ENCODE measurements at regions not wholly inside any gene's neighbourhood (a gene's known extent, or its start where the extent isn't known, plus 50 kb on each side); places are given as distances from the start of the nearest gene placed in this dataset.

DNA sequence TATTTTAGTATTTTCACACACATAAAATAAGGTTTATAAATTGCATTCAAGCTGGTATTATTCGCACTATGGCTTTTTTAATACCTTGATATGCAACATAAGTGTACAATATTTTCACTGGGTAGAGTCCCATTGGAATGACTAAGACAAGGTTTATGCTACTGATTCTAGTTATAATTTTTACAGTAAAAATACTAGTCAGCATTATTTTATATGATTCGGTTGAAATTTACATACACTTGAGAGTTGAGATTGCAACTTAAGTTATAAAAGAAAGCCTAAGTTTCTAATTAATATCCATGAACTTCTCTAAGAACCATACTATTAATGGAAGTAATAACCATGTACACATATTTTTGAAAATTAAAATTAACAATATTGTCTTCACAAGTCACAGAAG, 723.9 kb upstream of the NR2F2 start:
- no peaks in the 10 kb centered on the region for H3K36me3 ChIP-seq (replicated peaks; ENCODE audit: control insufficient read depth, insufficient read depth, low read length)
- H3K4me3 ChIP-seq (ENCODE audit: insufficient read depth, low read depth, low read length): no peak overlapping the region
- DNase-seq: no peak
- H3K27me3 ChIP-seq (ENCODE audit: control insufficient read depth, insufficient read depth, low read length): no peaks in the 10 kb centered on the region

DNA sequence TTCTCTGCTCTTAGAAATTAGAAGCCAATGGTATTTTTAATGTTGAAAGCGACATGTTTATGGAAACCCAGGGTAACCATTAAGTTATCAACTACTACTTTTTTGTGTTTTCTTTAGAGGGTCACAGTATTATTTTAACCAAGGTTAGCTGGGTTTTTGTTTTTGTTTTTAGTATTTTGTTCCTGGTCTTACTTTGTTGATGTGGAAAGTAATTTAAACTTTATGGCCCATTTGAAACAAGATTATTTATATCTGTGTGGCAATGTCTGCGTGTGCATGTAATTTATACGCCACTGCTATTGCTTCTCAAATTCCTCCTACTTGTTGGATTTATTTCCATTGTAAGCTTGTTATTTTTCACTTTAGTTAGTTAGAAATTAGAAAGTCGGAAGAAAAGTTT, 722.1 kb upstream of the NR2F2 start:
- DNase-seq: no peak
- Histone ChIP-seq H3K36me3 (replicated peaks; ENCODE audit: control insufficient read depth, insufficient read depth, low read length) (no peaks in the 10 kb centered on the region), H3K4me3 (ENCODE audit: insufficient read depth, low read depth, low read length) (no peak overlapping the region), H3K27me3 (ENCODE audit: control insufficient read depth, insufficient read depth, low read length) (no peaks in the 10 kb centered on the region)

DNA sequence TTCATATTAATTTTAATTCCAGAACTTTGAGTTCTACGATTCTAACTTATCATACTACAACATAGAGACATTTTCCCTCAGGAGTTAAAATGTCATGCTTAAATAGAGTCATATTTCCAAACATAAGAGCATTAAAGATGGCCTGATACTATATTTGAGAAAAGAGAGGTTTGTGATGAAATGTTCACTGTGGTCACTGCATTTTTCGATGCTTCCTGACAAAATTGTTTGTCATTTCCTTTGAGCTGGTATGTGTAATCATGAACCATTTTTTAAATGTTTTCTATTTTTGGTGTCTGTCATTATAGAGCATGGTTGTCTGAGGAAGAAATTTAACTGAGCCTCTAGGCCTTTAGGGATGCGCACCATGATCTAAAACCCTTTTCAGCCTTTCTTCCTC, 721.4 kb upstream of the NR2F2 start:
- Histone ChIP-seq H3K27me3 (ENCODE audit: control insufficient read depth, insufficient read depth, low read length) (no peaks in the 10 kb centered on the region), H3K36me3 (replicated peaks; ENCODE audit: control insufficient read depth, insufficient read depth, low read length) (no peaks in the 10 kb centered on the region), H3K4me3 (ENCODE audit: insufficient read depth, low read depth, low read length) (no peak overlapping the region)
- DNase-seq: no peak

DNA sequence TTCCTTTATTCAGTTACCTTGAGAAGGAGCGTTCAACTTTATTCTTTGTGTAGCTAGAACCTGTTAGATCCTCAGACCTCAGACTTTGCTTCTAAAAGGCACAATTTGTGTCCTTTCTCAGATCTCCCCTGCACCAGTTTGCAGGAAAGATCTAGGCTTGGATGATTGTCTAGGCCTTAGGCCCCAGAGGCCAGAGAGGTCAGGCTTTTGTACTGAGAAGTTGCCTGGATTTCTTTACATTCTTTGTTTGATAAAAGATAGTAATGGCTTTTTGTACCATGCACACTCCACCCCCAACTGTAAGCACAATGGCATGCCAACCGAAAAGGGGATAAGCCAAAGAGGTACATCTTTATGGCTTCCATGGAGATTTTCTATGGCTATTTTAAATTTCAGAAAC, 719.6 kb upstream of the NR2F2 start:
- no peak overlapping the region for H3K4me3 ChIP-seq (ENCODE audit: insufficient read depth, low read depth, low read length)
- H3K36me3 ChIP-seq (replicated peaks; ENCODE audit: control insufficient read depth, insufficient read depth, low read length): no peaks in the 10 kb centered on the region
- no peak for DNase-seq
- H3K27me3 ChIP-seq (ENCODE audit: control insufficient read depth, insufficient read depth, low read length): no peaks in the 10 kb centered on the region

DNA sequence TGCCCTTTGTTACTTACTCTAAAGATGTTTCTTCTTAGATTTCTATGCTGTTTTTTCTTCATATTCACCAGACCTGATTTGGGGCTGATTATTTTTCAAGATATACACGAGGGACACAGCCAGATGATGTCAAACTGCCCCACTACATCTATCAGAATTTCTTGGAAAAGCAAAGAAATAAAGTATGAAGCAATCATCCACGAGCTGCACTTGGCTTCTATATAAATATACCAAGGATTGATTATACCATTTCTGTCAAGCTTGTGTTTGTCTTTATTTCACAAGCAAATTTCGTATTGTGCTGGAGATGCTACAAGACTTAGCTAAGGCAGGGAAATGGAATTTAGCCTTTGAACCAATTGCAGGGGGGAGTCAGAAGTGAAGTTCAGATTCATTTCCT, 715.1 kb upstream of the NR2F2 start:
- no peak for DNase-seq
- Histone ChIP-seq H3K27me3 (ENCODE audit: control insufficient read depth, insufficient read depth, low read length) (no peaks in the 10 kb centered on the region), H3K36me3 (replicated peaks; ENCODE audit: control insufficient read depth, insufficient read depth, low read length) (no peaks in the 10 kb centered on the region), H3K4me3 (ENCODE audit: insufficient read depth, low read depth, low read length) (no peak overlapping the region)

DNA sequence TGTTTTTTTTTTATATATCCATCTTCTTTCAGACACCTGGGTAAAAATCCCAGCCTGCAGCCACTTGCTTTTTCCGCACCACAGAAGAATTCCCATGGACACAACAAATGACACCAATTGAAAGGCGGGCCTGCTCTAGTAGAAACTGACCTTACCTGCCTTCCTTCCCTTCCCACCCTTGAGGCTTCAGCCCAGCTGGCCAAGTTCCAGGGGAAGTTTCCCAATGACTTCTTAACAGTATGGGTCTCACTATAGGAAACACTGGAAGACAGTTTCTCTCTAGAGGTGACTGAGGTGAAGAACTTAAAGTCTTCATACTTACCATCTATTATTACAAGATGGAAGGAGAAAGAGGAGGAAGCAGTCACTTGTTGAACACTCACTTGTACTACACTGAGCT, 714.2 kb upstream of the NR2F2 start:
- no peaks in the 10 kb centered on the region for H3K27me3 ChIP-seq (ENCODE audit: control insufficient read depth, insufficient read depth, low read length)
- no peaks in the 10 kb centered on the region for H3K36me3 ChIP-seq (replicated peaks; ENCODE audit: control insufficient read depth, insufficient read depth, low read length)
- no peak for DNase-seq
- no peak overlapping the region for H3K4me3 ChIP-seq (ENCODE audit: insufficient read depth, low read depth, low read length)

DNA sequence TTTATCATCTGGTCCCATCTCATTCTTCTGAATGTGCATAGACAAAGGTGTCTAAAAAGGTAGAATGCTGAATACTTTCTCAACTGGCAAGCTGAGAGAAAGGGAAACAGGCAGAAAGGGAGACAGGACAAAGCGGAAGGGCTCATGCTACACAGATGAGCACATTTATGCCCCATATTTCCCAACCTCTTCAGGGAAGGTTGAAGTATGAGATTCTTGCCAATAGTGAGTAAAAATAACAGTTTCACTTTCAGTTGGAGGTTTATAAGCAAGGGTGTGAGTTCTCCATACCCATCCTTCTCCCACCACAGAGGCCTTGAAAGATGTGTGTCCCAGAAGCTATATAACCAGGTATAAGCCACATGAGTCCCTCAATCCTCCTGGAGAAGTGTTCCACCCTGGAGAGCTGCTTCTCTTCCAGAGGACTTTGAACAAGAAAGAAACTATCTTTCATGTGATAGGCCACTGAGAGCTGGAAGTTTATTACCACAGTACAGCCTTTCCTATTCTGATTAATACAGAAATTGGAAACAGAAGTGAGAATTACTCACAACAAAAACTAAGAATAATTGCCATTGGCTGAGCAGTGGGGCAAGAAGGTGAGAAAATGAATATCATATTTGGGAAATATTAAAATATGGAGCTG, 709.4 kb upstream of the NR2F2 start:
- DNase-seq: no peak
- Histone ChIP-seq H3K36me3 (replicated peaks; ENCODE audit: control insufficient read depth, insufficient read depth, low read length) (no peaks in the 10 kb centered on the region), H3K27me3 (ENCODE audit: control insufficient read depth, insufficient read depth, low read length) (no peaks in the 10 kb centered on the region), H3K4me3 (ENCODE audit: insufficient read depth, low read depth, low read length) (no peak overlapping the region)

DNA sequence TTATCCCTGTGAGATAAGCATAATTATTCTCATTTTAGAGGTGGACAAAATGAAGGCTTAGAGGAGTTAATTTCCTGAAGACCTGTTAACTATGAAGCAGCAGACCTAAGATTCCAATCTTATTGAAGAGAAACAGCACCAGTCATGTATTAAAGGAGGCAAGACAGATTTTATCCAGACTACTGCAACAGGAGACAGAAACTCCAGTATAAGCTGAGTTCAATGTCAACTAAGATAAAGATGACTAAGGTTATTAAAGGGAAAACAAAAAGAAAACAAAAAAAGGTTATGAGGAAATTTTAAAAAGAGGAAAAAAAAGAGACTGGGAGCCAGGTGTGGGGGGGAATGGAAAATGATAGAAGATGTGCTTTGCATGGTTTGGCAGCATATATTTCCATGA, 707.7 kb upstream of the NR2F2 start:
- no peaks in the 10 kb centered on the region for H3K27me3 ChIP-seq (ENCODE audit: control insufficient read depth, insufficient read depth, low read length)
- H3K36me3 ChIP-seq (replicated peaks; ENCODE audit: control insufficient read depth, insufficient read depth, low read length): no peaks in the 10 kb centered on the region
- no peak for DNase-seq
- H3K4me3 ChIP-seq (ENCODE audit: insufficient read depth, low read depth, low read length): no peak overlapping the region

DNA sequence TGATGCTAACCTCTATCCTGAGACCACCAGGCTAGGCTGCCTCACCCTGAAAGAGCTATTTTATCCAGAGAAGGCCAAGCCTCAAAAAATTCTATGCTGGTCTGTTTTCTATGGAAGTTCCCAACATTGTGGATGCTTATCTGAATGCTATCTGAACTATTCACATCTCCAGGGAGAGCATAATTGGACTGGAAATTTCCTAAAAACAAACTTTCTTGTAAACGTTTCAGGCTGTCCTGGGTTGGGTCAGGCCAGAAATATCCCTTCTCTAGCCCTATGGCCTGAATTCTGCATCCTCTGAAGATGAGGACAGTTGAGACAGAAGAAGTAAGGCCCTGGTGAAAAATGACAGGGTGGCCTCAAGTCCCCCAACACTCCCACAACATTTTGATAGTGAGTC, 706.4 kb upstream of the NR2F2 start:
- DNase-seq: no peak
- H3K27me3 ChIP-seq (ENCODE audit: control insufficient read depth, insufficient read depth, low read length): no peaks in the 10 kb centered on the region
- H3K4me3 ChIP-seq (ENCODE audit: insufficient read depth, low read depth, low read length): no peak overlapping the region
- no peaks in the 10 kb centered on the region for H3K36me3 ChIP-seq (replicated peaks; ENCODE audit: control insufficient read depth, insufficient read depth, low read length)

DNA sequence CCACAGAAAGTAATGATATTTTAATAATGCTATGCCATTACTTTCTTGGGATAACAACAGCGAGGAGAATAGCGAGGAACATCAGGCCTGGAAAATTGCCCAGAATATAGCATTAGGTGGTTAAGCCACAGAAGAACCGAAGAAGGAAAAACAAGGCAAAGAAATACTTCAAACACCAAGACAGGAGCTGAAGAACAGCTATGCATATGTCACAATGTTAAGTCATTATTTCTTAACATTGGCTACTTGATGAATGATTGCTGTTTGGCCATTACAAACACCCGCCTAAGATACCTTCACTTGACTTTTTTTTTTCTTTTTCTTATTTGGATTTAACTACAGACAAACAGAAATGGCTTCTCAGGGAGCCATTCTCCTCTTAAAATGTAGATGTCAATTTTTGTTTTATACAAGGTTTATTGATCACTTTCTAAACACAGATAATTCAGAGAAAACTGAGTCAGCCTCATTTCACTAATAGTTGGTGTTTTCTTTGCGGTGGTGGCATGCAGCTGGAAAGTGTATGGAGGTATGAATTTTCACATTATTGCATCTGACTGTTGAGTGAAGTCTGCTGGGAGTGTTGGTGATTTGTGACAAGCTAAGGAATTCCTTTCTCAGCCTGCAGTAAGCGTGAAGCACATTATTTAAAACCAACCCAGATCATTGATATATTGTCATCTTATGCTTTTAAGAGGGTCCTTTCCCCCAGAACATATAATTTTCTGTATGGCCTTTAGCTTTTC, 705.7 kb upstream of the NR2F2 start:
- Histone ChIP-seq H3K4me3 (ENCODE audit: insufficient read depth, low read depth, low read length) (no peak overlapping the region), H3K27me3 (ENCODE audit: control insufficient read depth, insufficient read depth, low read length) (no peaks in the 10 kb centered on the region), H3K36me3 (replicated peaks; ENCODE audit: control insufficient read depth, insufficient read depth, low read length) (no peaks in the 10 kb centered on the region)
- no peak for DNase-seq

DNA sequence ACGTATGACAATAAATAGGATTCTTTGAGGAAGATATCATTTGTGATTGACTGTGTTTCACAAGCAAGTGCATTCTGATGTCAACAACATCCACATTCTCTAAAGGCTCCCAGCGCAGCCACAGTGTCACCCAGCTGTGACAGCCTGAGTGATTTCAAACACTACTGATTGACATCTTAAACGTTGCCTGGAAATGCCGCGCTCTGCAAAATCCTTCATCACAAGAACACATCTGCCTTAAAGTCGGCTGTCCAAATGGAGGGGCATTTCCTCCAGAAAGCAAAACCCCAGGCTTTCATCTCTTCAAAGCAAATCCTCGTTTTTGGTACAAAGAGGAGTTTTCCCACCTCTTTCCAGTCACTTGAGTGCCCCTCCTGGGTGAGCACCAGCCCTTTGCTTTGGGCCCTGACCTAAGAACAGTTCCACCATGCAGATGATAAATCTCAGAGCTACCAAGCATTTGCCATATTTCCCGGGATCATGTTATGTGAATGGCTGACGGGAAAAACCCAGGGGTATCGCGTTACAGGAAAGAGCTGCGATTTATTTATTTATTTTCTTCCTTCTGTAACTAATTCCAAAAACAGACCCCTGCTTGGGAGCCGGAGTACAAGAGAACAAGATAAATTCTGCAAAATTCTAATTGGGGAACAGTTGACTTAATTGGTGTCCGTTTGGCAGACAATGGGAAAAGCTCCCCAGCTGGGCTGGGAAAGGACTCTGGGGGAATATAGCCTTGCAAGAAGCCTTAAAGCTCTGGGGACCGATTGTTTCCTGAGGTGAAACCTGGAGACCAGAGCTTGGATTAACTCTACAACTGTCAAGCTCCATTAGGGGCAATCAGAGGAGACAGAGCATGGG, 703.8 kb upstream of the NR2F2 start:
- DNase-seq: no peak
- H3K36me3 ChIP-seq (replicated peaks; ENCODE audit: control insufficient read depth, insufficient read depth, low read length): no peaks in the 10 kb centered on the region
- H3K27me3 ChIP-seq (ENCODE audit: control insufficient read depth, insufficient read depth, low read length): no peaks in the 10 kb centered on the region
- no peak overlapping the region for H3K4me3 ChIP-seq (ENCODE audit: insufficient read depth, low read depth, low read length)

DNA sequence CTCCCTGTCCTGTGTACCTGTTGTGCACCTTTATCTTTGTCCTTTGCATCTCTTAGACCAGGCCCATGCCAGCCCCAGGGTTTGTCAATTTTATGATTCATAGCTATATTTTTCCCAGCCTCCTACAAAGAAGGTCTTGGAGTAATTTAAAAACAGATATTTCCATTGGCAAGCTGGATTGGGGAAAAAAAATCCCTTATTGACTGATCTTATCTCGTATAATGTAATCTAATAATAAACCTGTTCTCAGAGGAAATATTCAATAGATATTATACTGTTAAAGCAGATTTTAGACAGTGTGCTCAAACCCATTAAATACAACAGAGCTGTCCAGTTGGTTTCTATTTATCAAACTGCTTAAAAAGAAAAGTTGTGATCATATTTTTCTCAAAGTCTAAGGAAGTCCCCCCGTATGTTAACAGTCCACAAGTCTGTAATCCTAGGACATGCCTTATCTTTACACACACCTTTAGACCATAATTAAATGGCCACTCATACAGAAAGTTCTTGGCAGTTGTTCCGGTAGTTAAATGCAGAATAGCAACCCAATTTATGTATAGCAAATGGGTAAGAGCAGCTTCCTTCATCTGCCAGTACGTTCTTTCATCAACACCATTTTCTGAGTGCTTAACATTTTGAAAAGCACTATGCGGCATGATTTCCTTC, 700.9 kb upstream of the NR2F2 start:
- H3K4me3 ChIP-seq (ENCODE audit: insufficient read depth, low read depth, low read length): no peak overlapping the region
- no peaks in the 10 kb centered on the region for H3K36me3 ChIP-seq (replicated peaks; ENCODE audit: control insufficient read depth, insufficient read depth, low read length)
- no peak for DNase-seq
- H3K27me3 ChIP-seq (ENCODE audit: control insufficient read depth, insufficient read depth, low read length): no peaks in the 10 kb centered on the region

DNA sequence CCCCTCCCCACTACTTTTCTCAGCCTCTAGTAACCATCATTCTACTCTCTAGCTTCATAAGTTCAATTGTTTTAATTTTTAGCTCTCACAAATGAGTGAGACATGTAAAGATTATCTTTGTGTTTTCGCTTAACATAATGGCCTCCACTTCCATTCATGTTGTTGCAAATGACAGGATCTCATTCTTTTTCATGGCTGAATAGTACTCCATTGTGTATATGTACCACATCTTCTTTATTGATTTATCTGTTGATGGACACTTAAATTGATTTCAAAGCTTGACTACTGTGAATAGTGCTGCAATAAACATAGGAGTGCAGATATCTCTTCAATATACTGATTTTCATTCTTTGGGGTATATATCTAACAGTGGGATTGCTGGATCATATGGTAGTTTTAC, 699.8 kb upstream of the NR2F2 start:
- Histone ChIP-seq H3K4me3 (ENCODE audit: insufficient read depth, low read depth, low read length) (no peak overlapping the region), H3K36me3 (replicated peaks; ENCODE audit: control insufficient read depth, insufficient read depth, low read length) (no peaks in the 10 kb centered on the region), H3K27me3 (ENCODE audit: control insufficient read depth, insufficient read depth, low read length) (no peaks in the 10 kb centered on the region)
- DNase-seq: no peak

DNA sequence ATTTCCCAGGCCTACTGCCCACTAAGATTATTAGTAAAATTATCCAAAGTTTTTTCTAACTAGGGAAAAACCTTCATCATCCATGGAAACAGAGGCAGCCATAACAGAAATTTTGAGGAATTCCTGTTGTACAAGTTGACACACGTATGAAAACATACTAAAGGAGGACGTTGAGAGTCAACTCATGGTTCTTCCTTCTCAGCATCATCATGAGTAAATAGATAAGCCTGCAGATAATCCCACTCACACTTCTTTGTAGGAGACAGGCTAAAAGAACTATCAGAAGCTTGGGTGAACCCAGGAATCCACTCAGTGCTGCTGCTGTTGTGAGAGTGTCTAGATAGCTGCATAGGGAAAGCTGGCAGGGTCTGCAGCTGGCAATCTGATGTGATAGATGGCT, 694.8 kb upstream of the NR2F2 start:
- DNase-seq: no peak
- Histone ChIP-seq H3K36me3 (replicated peaks; ENCODE audit: control insufficient read depth, insufficient read depth, low read length) (no peaks in the 10 kb centered on the region), H3K27me3 (ENCODE audit: control insufficient read depth, insufficient read depth, low read length) (no peaks in the 10 kb centered on the region), H3K4me3 (ENCODE audit: insufficient read depth, low read depth, low read length) (no peak overlapping the region)
